Fibroblast of peridontal ligament (primary cell): ENCODE measurements at regions not wholly inside any gene's neighbourhood (a gene's known extent, or its start where the extent isn't known, plus 50 kb on each side); places are given as distances from the start of the nearest gene placed in this dataset.

Experiments used
- DNase-seq: peaks from one replicate; pipeline ENCODE4 v3.0.0-alpha.2; 2010; ENCODE audit errors: extremely low read depth

- peak; percentile 7 for DNase-seq
Measured at GRCh38 chr6:129920103-129920798, 59.1 kb upstream of the TMEM244 start.

GRCh38 chr6:129911732-129912131, 50.6 kb upstream of the TMEM244 start:
- no peak for DNase-seq
